ENCODE measurements at regions not wholly inside any gene's neighbourhood (a gene's known extent, or its start where the extent isn't known, plus 50 kb on each side); places are given as distances from the start of the nearest gene placed in this dataset.
"Not testable (repeated sequence)": the region's sequence is repeated elsewhere in the genome, so short reads cannot be mapped to it uniquely, and the experiment has no call there.

DNA sequence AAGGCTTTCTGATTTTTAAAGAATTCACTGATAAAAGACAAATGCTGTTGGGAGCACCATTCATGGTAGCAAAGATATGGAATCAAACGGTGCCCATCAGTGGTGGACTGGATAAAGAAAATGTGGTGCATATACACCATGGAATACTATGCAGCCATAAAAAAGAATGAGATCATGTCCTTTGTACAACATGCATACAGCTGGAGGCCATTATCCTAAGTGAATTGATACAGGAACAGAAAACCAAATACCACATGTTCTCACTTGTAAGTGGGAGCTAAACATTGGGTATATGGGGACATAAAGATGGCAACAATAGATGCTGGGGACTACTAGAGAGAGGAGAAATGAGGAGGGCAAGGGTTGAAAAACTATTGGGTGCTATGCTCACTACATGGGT is 68.8 kb upstream of the MPP7 start:
- TF ChIP-seq, protein P1, sequence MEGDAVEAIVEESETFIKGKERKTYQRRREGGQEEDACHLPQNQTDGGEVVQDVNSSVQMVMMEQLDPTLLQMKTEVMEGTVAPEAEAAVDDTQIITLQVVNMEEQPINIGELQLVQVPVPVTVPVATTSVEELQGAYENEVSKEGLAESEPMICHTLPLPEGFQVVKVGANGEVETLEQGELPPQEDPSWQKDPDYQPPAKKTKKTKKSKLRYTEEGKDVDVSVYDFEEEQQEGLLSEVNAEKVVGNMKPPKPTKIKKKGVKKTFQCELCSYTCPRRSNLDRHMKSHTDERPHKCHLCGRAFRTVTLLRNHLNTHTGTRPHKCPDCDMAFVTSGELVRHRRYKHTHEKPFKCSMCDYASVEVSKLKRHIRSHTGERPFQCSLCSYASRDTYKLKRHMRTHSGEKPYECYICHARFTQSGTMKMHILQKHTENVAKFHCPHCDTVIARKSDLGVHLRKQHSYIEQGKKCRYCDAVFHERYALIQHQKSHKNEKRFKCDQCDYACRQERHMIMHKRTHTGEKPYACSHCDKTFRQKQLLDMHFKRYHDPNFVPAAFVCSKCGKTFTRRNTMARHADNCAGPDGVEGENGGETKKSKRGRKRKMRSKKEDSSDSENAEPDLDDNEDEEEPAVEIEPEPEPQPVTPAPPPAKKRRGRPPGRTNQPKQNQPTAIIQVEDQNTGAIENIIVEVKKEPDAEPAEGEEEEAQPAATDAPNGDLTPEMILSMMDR (IDR thresholded peaks at IDR 0.05; ENCODE audit: extremely low read depth in 1 of 2, insufficient read depth in 1 of 2, low read depth in 1 of 2, low read length in 2 of 2), result not testable (repeated sequence)
- not testable (repeated sequence) for TF ChIP-seq EZH2 (IDR thresholded peaks at IDR 0.05; ENCODE audit: borderline replicate concordance, low read depth, low read length, severe bottlenecking); POLR2AphosphoS5 (IDR thresholded peaks at IDR 0.05; ENCODE audit: insufficient read depth, low read depth, low read length); POLR2A (IDR thresholded peaks at IDR 0.05; ENCODE audit: low read depth, low read length)
